RWPE1 (cell line): ENCODE measurements at regions not wholly inside any gene's neighbourhood (a gene's known extent, or its start where the extent isn't known, plus 50 kb on each side); places are given as distances from the start of the nearest gene placed in this dataset.
"Not testable (repeated sequence)": the region's sequence is repeated elsewhere in the genome, so short reads cannot be mapped to it uniquely, and the experiment has no call there.

Experiments
- CTCF ChIA-PET: fragments of 350-600 bp; sonication (Branson Sonifier 250); formaldehyde crosslinking; extraction: SDS; loops from one replicate; lab custom pipeline; 2021; lab: Yijun Ruan, JAX
- POLR2A ChIA-PET: fragments of 400-600 bp; formaldehyde crosslinking; extraction: SDS; loops from one replicate; lab custom pipeline; 2020; ENCODE audit warnings: antibody characterized with exemption; ENCODE audit not compliant: low non-redundant PET; lab: Yijun Ruan, JAX
- DNase-seq: peaks from one replicate; pipeline ENCODE4 v3.0.0; 2012; ENCODE audit warnings: low spot score
- H3K27ac ChIP-seq: fragments of 450-650 bp; 2 replicates; pipeline ENCODE4 v1.5.1; 2017
- TF ChIP-seq, protein P1 (sequence below): fragments of 450-650 bp; conservative IDR thresholded peaks from 2 replicates; pipeline ENCODE4 v1.5.1; 2017; ENCODE audit warnings: low read depth, mild to moderate bottlenecking

DNA sequence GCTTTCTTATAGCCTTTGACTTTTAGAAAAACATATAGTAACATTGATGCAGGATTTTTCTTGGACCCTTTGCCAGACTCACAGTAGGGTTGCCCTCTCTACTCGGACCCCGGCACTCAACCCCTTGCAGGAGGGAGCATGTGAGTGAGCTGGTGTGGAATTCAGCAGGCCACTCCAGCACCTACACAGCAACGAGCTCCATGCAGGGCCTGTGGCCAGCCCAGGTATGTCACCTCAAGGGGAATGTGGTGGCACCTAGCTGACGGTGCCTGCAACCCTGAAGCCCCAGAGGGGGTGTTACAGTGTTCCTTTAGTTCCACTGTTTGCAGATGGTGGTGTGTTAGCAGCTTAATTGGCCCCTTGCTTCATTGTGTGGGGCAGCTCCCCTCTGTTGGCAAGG lies 414.9 kb downstream of the KCNJ2 start:
- ChIA-PET CTCF (interaction anchor here (0.7 kb wide), 1 partner anchor 33 kb away, joined by 3 read pairs; no protein-coding TSS in a partner anchor), POLR2A (no interaction called here)
- TF ChIP-seq, protein P1, sequence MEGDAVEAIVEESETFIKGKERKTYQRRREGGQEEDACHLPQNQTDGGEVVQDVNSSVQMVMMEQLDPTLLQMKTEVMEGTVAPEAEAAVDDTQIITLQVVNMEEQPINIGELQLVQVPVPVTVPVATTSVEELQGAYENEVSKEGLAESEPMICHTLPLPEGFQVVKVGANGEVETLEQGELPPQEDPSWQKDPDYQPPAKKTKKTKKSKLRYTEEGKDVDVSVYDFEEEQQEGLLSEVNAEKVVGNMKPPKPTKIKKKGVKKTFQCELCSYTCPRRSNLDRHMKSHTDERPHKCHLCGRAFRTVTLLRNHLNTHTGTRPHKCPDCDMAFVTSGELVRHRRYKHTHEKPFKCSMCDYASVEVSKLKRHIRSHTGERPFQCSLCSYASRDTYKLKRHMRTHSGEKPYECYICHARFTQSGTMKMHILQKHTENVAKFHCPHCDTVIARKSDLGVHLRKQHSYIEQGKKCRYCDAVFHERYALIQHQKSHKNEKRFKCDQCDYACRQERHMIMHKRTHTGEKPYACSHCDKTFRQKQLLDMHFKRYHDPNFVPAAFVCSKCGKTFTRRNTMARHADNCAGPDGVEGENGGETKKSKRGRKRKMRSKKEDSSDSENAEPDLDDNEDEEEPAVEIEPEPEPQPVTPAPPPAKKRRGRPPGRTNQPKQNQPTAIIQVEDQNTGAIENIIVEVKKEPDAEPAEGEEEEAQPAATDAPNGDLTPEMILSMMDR = no peak
- no peak overlapping the region for H3K27ac ChIP-seq
- no peak for DNase-seq

DNA sequence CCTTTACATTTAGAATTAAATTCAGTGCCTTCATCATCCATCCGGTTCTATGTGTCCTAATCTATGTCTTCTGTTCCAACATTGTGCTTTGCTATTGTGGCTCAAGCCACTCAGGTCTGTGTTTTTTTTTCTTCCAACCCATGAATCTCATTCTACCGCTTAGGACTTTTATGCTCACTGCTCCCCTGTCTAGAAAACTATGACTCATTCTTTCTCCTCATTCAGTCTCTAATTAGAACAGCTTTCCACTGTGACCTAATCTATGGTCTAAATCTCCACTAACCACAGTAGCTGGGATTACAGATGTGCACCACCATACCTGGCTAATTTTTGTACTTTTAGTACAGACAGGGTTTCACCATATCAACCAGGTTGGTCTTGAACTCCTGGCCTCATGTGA lies 418.7 kb downstream of the KCNJ2 start:
- POLR2A ChIA-PET = no interaction called here
- no peak overlapping the region for H3K27ac ChIP-seq
- no peak for DNase-seq
- CTCF ChIA-PET = interaction anchor here (0.6 kb wide), 1 partner anchor 9 kb away, joined by 3 read pairs; no protein-coding TSS in a partner anchor
- TF ChIP-seq, protein P1 = no peak

DNA sequence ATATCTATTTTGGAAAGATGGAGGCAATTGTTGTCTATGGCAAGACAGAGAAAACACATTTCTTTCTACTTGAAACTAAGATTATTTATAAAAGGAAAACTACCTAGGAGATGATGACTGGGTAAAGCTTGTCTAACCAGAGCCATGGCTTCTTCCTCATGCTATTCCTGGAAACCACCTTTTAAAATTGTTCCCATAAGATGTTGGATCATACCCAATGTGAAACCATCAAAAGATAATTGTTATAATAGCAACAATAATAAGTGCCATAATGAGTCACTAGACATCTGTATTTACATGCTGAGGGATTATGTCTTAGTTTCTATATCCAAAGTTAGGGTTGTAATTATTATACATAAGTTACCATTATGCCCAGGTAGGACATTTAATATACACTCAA lies 428.4 kb downstream of the KCNJ2 start:
- TF ChIP-seq, protein P1 = no peak
- no peak overlapping the region for H3K27ac ChIP-seq
- peak; percentile 7 for DNase-seq
- POLR2A ChIA-PET = no interaction called here
- CTCF ChIA-PET = interaction anchor here (0.6 kb wide), 1 partner anchor 695 kb away, joined by 3 read pairs; no protein-coding TSS in a partner anchor

DNA sequence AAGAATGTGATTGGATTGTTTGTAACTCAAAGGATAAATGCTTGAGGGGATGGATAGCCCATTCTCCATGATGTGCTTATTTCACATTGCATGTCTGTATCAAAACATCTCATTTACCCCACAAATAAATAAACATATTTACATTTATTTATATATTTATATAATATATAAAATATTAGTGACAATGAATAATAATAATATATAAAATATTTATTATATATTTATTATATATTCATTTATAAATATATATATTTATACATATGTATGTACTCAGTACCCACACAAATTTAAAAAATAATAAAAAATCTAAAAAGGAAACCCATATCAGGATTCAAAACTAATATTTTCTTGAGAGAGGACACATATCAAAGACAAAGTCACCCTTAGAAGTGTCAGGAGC lies 429.9 kb downstream of the KCNJ2 start:
- TF ChIP-seq, protein P1 = no peak
- ChIA-PET CTCF (no interaction called here), POLR2A (no interaction called here)
- no peak overlapping the region for H3K27ac ChIP-seq
- no peak for DNase-seq

DNA sequence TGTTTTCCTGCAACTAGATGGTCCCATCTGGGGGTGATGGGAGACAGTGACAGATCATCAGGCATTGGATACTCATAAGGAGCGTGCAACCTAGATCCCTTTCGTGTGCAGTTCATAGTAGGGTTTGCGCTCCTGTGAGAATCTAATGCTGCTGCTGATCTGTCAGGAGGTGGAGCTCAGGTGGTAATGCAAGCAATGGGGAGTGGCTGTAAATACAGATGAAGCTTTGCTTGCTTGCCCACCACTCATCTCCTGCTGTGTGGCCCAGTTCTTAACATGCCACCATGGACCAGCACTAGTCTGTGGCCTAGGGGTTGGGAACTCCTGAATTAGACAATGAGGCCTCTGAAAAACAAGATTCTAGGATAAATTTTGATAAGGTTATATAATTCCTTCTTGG lies 430.6 kb downstream of the KCNJ2 start:
- POLR2A ChIA-PET, H3K27ac ChIP-seq, CTCF ChIA-PET, DNase-seq: not testable (repeated sequence)

DNA sequence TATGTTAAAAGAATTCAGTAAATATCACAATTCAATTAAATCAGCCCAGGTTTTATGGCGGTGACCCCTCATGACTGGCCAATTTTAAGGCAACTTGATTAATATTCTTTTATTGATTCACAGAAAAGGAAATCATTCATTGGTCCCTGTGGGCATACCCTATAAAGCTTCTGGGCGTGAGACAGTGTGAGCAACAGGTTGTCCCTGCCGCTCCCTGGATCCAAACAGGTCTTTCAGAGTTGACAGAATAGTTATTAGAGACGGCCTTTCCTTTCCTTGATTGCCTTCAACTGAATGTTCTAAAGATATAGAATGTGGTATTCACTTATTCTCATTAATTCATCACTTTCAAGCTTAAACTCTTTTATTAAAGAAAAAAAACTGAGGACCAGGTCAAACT lies 433.9 kb downstream of the KCNJ2 start:
- TF ChIP-seq, protein P1 = no peak
- no peak overlapping the region for H3K27ac ChIP-seq
- DNase-seq = no peak
- ChIA-PET POLR2A (no interaction called here), CTCF (no interaction called here)

DNA sequence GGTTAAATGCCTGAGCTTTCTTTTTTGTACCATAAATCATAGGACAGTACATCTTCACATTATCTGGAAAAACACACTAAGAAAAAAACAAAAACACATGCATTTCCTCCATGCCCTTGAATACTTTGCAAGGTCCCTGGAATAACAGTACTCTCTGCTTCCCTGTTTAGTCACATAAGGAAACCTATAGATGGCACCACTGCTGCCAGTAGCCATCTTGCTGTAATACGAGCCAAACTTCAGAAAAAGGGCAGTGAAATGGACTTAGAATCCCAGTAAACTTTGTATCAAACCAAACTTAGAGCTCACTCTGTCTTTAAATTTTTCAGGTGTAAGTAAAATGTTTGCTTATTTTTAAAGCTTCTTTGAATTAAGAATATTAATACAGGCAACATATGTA lies 435.5 kb downstream of the KCNJ2 start:
- ChIA-PET POLR2A (no interaction called here), CTCF (interaction anchor here (0.7 kb wide), 1 partner anchor 15 kb away, joined by 3 read pairs; no protein-coding TSS in a partner anchor)
- DNase-seq = no peak
- no peak overlapping the region for H3K27ac ChIP-seq
- TF ChIP-seq, protein P1 = no peak
